HuH-7 (cell line): ENCODE measurements at regions not wholly inside any gene's neighbourhood (a gene's known extent, or its start where the extent isn't known, plus 50 kb on each side); places are given as distances from the start of the nearest gene placed in this dataset.
A peak's percentile ranks its signal among the peaks of the same experiment; 100 is the strongest.

ENCODE experiments used
- DNase-seq: peaks from one replicate; pipeline ENCODE4 v3.0.0; 2011; ENCODE audit warnings: low spot score

GRCh38 chr7:121810831-121811672 is 61.9 kb upstream of the PTPRZ1 start:
- DNase-seq, result no peak

DNA sequence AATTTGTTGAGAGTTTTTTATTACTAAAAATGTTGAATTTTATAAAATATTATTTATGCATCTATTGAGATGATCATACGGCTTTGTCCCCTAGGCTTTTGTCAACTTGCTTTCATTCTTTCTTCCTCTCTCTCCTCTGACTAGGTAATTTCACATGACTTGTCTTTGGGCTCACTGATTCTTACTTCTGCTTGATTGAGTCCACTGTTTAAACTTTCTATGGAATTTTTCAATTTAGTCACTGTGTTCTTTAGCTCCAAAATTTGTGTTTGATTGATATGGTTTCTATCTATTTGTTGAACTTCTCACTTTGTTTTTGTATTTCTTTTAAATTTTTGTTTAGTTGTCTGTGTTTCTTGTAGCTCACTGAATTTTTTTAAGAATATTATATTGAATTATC is 65.9 kb upstream of the PTPRZ1 start:
- DNase-seq, result no peak

DNA sequence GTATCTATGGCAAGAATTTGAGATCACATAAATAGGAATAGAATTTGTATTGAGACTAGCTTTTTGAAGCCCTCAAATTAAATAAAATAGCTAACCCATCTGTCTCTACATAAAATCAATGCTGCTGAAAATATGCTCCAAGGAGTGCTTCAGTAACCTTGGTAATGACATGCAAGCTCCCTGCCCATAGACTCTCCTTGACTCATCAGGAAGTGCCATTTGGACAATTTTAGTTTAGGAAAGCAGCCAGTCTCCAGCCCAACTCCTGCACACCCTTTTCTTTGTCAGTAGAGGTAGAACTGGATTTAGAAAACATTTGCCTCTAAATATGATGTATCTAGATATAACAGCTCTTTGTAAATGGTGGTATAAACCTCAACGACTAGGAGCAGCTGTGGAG is 69.9 kb upstream of the PTPRZ1 start:
- no peak for DNase-seq

GRCh38 chr7:121800916-121801675 is 71.9 kb upstream of the PTPRZ1 start:
- DNase-seq, result no peak

- no peak for DNase-seq
Measured at GRCh38 chr7:121798896-121799295, 74.1 kb upstream of the PTPRZ1 start.

DNA sequence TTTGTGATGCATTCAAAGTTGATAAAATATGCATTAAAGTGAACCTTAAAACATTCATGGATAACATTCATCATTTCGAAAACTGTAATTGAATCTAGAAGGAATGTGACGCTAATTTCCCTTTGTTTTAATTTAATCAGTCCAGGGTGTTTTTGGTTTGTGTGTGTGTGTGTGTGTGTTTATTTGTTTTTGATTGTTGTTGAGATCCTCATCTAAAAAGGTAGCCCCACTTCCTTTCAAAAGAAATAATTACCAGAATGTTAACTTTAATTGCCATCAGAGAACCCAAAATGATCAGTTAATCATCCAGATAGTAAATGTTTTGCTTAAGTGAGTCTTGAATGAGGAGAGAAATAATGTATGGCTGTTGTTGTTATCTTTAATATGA is 74.5 kb upstream of the PTPRZ1 start:
- DNase-seq, result no peak

- no peak for DNase-seq
Measured at GRCh38 chr7:121797657-121798452, 75.1 kb upstream of the PTPRZ1 start.

DNA sequence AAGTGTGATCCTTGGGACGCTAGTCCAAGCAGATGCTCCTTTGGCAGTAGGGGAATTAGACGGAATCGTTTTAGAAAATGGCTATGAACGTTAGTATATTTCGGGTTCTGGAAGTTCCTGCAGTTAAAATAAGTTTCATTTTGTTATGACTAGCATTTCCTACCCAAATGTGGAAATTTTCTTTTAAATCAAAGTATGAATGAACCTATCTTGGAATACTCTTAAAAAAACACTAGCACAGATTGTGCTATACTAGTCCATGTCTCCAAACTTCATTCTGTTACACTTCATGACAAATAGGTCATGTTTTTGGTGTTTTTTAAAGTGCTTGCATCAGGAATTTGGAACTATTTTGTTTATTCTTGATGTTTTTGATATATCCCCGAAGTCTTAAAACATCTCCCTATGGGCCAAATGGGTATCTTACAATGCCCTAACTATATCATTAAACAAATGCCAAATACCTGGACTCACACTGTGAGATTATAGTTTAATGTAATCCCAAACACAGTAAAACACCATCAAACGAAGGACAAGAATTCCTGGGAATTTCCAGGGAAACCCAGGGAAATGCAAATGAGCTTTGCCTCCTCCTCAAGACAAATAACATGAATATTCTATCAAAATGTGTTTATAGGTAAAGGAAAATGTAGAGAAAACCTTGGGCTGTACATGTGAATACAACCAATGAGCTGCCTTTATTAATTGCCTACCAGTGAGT is 75.9 kb upstream of the PTPRZ1 start:
- DNase-seq, result no peak

GRCh38 chr7:121796381-121796780 is 76.6 kb upstream of the PTPRZ1 start:
- no peak for DNase-seq

DNA sequence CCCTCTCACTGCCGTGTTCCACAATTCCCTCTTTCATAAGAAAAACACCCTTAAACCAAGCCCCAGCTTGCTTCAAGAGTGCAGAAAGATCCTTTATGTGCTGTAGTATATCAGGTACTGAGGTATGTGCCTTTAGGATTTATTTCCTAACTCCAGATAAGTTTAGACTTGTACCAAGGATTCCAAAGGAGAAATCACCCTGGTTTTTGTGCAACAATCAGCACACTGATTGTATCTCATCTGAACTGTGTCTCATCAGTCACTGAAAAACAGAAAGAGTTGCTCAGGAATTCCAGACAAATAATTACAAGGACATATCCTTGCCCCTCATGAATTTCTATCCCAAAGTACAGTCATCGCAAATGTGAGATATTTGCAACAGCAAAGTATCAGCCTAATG is 77.2 kb upstream of the PTPRZ1 start:
- DNase-seq, result no peak

GRCh38 chr7:121793716-121794115 is 79.2 kb upstream of the PTPRZ1 start:
- no peak for DNase-seq

DNA sequence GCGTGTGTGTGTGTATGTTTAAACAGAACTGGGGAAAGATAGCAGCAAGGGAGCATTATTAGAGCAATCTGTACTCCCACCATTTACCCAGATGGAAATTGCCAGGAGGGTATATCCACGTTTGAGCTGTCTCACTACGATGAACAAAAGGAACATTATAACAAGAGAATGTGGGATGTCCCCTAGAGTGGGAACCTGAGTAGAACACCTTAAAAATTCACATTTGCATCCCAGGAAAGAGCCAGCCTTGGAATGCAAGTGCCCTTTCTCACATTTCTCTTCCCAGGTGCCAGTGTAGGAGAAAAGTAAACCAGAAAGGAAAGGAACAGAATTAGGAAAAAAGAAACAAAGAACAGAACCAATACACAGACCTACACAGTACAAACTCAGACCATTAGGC is 95.3 kb upstream of the PTPRZ1 start:
- no peak for DNase-seq

DNA sequence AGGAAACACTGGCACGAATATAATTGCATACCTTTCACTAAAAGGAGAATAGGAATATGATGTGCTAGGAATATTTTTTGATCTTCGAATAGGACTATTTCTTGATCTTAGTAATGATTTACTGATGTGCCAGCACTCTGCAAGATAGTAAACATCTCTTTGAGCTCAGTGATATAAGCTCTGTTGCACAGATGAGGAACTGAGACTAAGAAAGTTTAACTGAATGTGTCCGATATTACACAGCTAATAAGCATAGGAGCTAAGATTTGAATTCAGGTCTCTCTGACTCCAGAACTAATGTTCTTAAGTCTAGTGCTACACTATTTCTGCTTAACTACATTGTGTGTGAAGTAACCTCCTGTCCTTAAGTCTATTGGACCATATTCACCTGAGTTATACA is 98.4 kb upstream of the PTPRZ1 start:
- DNase-seq, result no peak

DNA sequence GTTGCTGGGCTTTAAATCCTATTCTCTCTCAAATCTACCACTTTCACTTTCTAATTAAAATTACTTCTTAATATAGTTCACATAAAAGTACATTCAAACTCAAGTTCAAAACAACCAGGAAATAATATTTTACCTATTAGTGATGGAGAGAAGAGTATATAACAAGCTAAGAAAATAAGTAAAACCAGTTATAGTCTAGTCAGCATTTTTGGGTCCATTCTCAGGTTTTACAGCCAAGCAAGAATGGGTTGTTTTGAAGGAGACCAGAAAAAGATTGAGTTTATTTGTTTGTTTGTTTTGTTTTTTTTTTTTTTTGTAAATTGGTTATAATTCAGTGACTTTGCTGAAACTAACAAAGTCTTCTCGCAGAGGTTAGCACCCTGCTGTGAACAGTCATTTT is 106.3 kb upstream of the PTPRZ1 start:
- DNase-seq, result no peak

DNA sequence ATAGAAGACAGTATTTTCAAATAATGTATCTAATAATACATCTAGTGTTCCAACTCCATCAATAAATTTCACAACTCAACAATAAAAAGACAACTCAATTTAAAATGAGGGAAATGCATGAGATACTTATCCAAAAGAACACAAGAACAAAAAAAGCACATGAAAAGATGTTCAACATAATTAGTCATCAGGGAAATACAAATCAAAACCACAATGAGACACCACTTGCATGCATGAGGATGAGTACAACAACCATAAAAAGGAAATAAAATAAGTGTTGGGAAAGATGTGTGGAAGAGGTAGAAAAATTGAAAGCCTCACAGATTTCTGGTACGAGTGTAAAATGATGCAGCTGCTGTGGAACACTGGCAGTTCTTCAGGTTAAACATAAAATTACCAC is 111.6 kb upstream of the PTPRZ1 start:
- DNase-seq, result no peak

GRCh38 chr7:121755818-121756552 is 117.0 kb upstream of the PTPRZ1 start:
- DNase-seq, result no peak

DNA sequence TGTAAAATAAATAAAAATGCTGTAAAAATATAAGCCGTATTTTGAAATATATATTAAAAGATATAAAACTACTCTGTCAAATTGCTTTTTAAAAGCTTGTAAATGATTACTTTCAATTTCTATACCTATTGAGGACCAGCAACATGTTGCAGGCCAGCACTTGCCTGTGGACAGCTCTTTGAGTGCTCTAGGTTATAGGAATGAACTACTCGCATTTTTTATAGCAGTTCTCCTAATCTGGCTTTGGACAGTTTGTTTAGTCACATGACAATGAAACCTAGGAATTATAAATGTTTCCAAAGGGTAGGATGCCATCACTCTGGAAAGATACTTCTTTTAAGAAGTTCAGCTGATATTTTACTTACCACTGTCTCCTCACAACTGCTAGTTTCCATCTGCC is 117.7 kb upstream of the PTPRZ1 start:
- DNase-seq, result no peak

DNA sequence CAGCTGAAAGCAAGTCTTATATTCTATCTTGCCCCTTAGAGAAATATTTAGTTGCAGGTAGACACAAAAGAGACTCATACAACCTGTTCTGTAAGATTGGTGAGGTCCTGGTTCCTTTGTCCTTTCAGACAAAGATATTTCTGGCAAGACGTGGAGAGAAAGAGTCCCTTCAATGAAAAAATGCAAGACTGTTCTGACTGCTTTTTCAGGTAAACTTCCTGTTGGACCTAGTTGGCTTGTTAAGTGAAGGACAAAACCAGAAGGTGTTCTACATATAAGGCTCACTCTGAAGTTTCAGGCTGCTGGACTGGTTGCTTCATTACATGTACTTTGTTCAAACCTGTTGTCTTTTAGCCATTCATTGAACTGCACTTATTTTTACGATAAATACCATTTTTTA is 119.0 kb upstream of the PTPRZ1 start:
- no peak for DNase-seq

DNA sequence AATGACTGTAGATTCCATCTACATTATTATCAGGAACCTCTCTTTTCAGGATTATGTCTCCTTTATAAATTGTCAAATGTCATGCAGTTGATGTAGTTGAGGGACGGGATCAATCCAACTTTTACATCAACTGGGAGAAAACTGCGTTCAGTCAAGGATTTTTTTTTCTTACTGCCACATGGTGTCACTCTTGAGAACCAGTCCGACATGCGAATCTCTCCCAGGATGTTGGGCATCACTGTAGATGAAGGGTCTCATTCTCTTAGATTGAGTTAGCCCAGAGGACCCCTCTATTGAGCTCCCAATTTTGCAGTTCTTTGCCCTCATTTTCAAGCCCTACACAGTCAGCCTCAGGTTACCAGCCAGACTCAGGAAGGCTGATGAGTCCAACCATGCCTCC is 120.3 kb upstream of the PTPRZ1 start:
- DNase-seq, result peak; percentile 6

DNA sequence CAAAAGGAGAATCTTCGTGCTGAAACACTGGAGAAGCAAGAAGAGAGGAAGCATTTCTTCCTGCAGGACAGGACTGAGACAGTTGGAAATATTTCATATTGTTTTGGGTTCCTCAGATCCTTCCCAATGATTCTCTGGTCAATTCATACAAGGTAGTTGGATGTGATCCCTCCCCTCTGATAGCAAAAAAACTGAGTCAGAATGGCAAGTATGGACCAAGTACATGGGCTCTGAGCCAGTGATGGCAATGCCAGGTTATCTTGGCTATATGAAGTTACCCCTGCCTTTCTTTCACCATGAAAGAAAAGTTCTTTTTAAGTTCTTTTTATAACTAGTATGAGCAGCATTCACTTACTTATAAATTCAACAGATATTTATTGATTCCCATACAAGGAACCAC is 124.4 kb upstream of the PTPRZ1 start:
- no peak for DNase-seq

- no peak for DNase-seq
Measured at GRCh38 chr7:121745856-121746255, 127.1 kb upstream of the PTPRZ1 start.
